Type B pancreatic cell (in vitro differentiated cells): ENCODE measurements at regions not wholly inside any gene's neighbourhood (a gene's known extent, or its start where the extent isn't known, plus 50 kb on each side); places are given as distances from the start of the nearest gene placed in this dataset.
"Not testable (repeated sequence)": the region's sequence is repeated elsewhere in the genome, so short reads cannot be mapped to it uniquely, and the experiment has no call there.

ENCODE experiments used
- DNase-seq: peaks from one replicate; pipeline ENCODE4 v3.0.0; 2021; ENCODE audit warnings: mixed read lengths; ENCODE audit not compliant: unreplicated experiment; ENCODE audit errors: extremely low spot score
- H3K27ac Mint-ChIP-seq: 2 replicates; pipeline ENCODE4 v1.8.0; 2021; ENCODE audit warnings: mild to moderate bottlenecking, mixed read lengths
- H3K27me3 Mint-ChIP-seq: 2 replicates; pipeline ENCODE4 v1.8.0; 2021; ENCODE audit warnings: mixed read lengths
- H3K36me3 Mint-ChIP-seq: 2 replicates; pipeline ENCODE4 v1.8.0; 2021; ENCODE audit warnings: mixed read lengths
- H3K4me1 Mint-ChIP-seq: one replicate; pipeline ENCODE4 v1.8.0; 2021; ENCODE audit warnings: mixed read lengths; ENCODE audit not compliant: unreplicated experiment
- H3K4me3 Mint-ChIP-seq: 2 replicates; pipeline ENCODE4 v1.8.0; 2021; ENCODE audit warnings: mild to moderate bottlenecking, mixed read lengths
- H3K9me3 Mint-ChIP-seq: 2 replicates; pipeline ENCODE4 v1.8.0; 2021; ENCODE audit warnings: mixed read lengths
- CTCF ChIP-seq: fragments of 200-600 bp; sonication (generic); conservative IDR thresholded peaks from 2 replicates; pipeline ENCODE4 v1.5.0; 2021; ENCODE audit warnings: antibody characterized with exemption, mild to moderate bottlenecking

- Mint-ChIP-seq H3K36me3 (peaks cover 5% of the 10 kb centered on the region), H3K27me3 (peaks cover 7% of the 10 kb centered on the region), H3K9me3 (no peaks in the 10 kb centered on the region), H3K4me3 (no peak overlapping the region), H3K27ac (no peak overlapping the region), H3K4me1 (no peaks in the 10 kb centered on the region)
- no peak for DNase-seq
- TF ChIP-seq CTCF: no peak
Observed at GRCh38 chr3:170680593-170680992, 94.7 kb upstream of the SLC7A14 start.

- TF ChIP-seq CTCF: no peak
- no peak overlapping the region for H3K4me3 Mint-ChIP-seq
Observed at GRCh38 chr3:170679190-170679589, 93.3 kb upstream of the SLC7A14 start.

GRCh38 chr3:170670504-170670903 is 84.6 kb upstream of the SLC7A14 start:
- no peak for TF ChIP-seq CTCF
- Mint-ChIP-seq H3K4me3 (no peak overlapping the region), H3K4me1 (no peaks in the 10 kb centered on the region), H3K27ac (no peak overlapping the region), H3K9me3 (peaks cover 5% of the 10 kb centered on the region), H3K27me3 (no peaks in the 10 kb centered on the region), H3K36me3 (no peaks in the 10 kb centered on the region)
- DNase-seq: no peak

More at GRCh38 chr3:170679190-170679589, 93.3 kb upstream of the SLC7A14 start:
- no peak for DNase-seq
- H3K27ac Mint-ChIP-seq: no peak overlapping the region
- no peaks in the 10 kb centered on the region for H3K4me1 Mint-ChIP-seq
- no peaks in the 10 kb centered on the region for H3K9me3 Mint-ChIP-seq
- peaks cover 5% of the 10 kb centered on the region for H3K36me3 Mint-ChIP-seq
- H3K27me3 Mint-ChIP-seq: peaks cover 7% of the 10 kb centered on the region

GRCh38 chr3:170662986-170663385 is 77.1 kb upstream of the SLC7A14 start:
- not testable (repeated sequence) for H3K4me3 Mint-ChIP-seq, H3K9me3 Mint-ChIP-seq, H3K36me3 Mint-ChIP-seq, DNase-seq, H3K4me1 Mint-ChIP-seq, H3K27ac Mint-ChIP-seq, H3K27me3 Mint-ChIP-seq

- Mint-ChIP-seq H3K36me3 (no peaks in the 10 kb centered on the region), H3K4me1 (peaks cover 11% of the 10 kb centered on the region), H3K27ac (no peak overlapping the region), H3K4me3 (no peak overlapping the region), H3K27me3 (no peaks in the 10 kb centered on the region), H3K9me3 (peaks cover 5% of the 10 kb centered on the region)
- no peak for TF ChIP-seq CTCF
- DNase-seq: no peak
Observed at GRCh38 chr3:170660139-170660538, 74.3 kb upstream of the SLC7A14 start.

GRCh38 chr3:170657312-170657711 is 71.4 kb upstream of the SLC7A14 start:
- no peaks in the 10 kb centered on the region for H3K36me3 Mint-ChIP-seq
- H3K9me3 Mint-ChIP-seq: peaks cover 5% of the 10 kb centered on the region
- no peaks in the 10 kb centered on the region for H3K27me3 Mint-ChIP-seq
- H3K27ac Mint-ChIP-seq: no peak overlapping the region
- no peak for DNase-seq
- H3K4me1 Mint-ChIP-seq: peaks cover 11% of the 10 kb centered on the region
- TF ChIP-seq CTCF: no peak
- H3K4me3 Mint-ChIP-seq: no peak overlapping the region
